ENCODE measurements at regions not wholly inside any gene's neighbourhood (a gene's known extent, or its start where the extent isn't known, plus 50 kb on each side); places are given as distances from the start of the nearest gene placed in this dataset.

- Histone ChIP-seq H3K79me2 (ENCODE audit: control insufficient read depth, insufficient read depth, low read length) (no peaks in the 10 kb centered on the region), H3K9me3 (replicated peaks; ENCODE audit: control insufficient read depth, insufficient read depth, low read depth, low read length) (no peaks in the 10 kb centered on the region), H3K4me2 (ENCODE audit: insufficient read depth, low read length) (no peak overlapping the region), H3K9me1 (ENCODE audit: control insufficient read depth, insufficient read depth, low read length) (no peaks in the 10 kb centered on the region), H3K27ac (ENCODE audit: extremely low read depth, low read depth, low read length) (no peak overlapping the region), H3K36me3 (ENCODE audit: control insufficient read depth, insufficient read depth, low read length) (no peaks in the 10 kb centered on the region), H3K9ac (ENCODE audit: insufficient read depth in 1 of 2, low read depth in 2 of 2, low read length in 2 of 2) (no peak overlapping the region), H4K20me1 (replicated peaks; ENCODE audit: control insufficient read depth, insufficient read depth, low read length) (no peaks in the 10 kb centered on the region), H3K27me3 (ENCODE audit: control insufficient read depth in 2 of 2, insufficient read depth in 2 of 2, low read length in 2 of 2) (no peaks in the 10 kb centered on the region), H2AFZ (ENCODE audit: low read depth, low read length) (no peak overlapping the region), H3K4me1 (replicated peaks in 1 of 2; ENCODE audit: control insufficient read depth in 2 of 2, insufficient read depth in 2 of 2, low read length in 2 of 2) (no peaks in the 10 kb centered on the region), H3K4me3 (no peak overlapping the region)
- POLR2A ChIA-PET: no interaction called here
- ATAC-seq: no peak
- BruUV-seq (replicated peaks): no TSS peak
- whole genome bisulfite sequencing (ENCODE audit: insufficient coverage, low coverage, missing lambda C conversion rate): 0% methylated on average over 2 of the region's 2 CpGs
- in situ Hi-C loops (cut with MboI) (no loop called here), intact Hi-C loops (cut with micrococcal nuclease) (no loop called here)
- CTCF ChIA-PET (ENCODE audit: low intra/inter-chr PET ratio): no interaction called here
- no peak for DNase-seq (ENCODE audit: extremely low read depth in 1 of 4, low spot score in 3 of 4)
- no peak for FAIRE-seq
- no peak for TF ChIP-seq ETV5 (CRISPR knock-in tag; IDR thresholded peaks at IDR 0.05; ENCODE audit: low read depth)
- no peak for TF ChIP-seq ZNF449 (CRISPR knock-in tag; IDR thresholded peaks at IDR 0.05)
- TF ChIP-seq LARP7 (IDR thresholded peaks at IDR 0.05): no peak
- TF ChIP-seq KDM1A (IDR thresholded peaks at IDR 0.05): no peak
- TF ChIP-seq ZFP91 (CRISPR knock-in tag; IDR thresholded peaks at IDR 0.05): no peak
- no peak for TF ChIP-seq PREB (CRISPR knock-in tag; IDR thresholded peaks at IDR 0.05)
- no peak for TF ChIP-seq PCBP1 (IDR thresholded peaks at IDR 0.05; ENCODE audit: low read depth, low read length, poor library complexity, severe bottlenecking)
- no peak for TF ChIP-seq CREB5 (CRISPR knock-in tag; IDR thresholded peaks at IDR 0.05)
- no peak for TF ChIP-seq CBX3 (IDR thresholded peaks at IDR 0.05; ENCODE audit: borderline replicate concordance in 1 of 2, low read length in 2 of 2)
- TF ChIP-seq ZNF586 (CRISPR knock-in tag; conservative IDR thresholded peaks at IDR 0.05): no peak
- TF ChIP-seq ZNF778 (CRISPR knock-in tag; IDR thresholded peaks at IDR 0.05): no peak
Measured at GRCh38 chr21:19034560-19034959, 631.0 kb upstream of the TMPRSS15 start.

Measured in K562 (cell line).